ENCODE measurements at regions not wholly inside any gene's neighbourhood (a gene's known extent, or its start where the extent isn't known, plus 50 kb on each side); places are given as distances from the start of the nearest gene placed in this dataset.

DNA sequence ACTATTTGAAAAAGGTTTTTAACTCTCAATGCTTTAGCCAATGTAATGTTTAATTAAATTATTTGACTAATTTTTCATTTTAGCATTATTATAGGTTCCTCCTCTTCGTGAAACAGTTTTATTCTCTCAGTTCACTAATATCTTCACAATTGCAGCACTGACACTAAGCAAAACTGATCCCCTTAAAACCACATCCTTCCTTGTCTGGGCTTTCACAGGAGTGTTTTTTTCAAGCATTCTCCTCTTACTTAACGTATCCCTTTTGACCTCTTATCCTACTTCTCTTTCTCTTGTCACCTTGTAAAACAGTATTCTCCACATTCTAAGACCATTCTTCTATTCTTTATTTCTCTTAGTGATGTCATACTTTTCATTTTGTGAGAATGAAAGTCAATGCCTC, 112.8 kb downstream of the DSC3 start:
- no peaks in the 10 kb centered on the region for H3K36me3 ChIP-seq

DNA sequence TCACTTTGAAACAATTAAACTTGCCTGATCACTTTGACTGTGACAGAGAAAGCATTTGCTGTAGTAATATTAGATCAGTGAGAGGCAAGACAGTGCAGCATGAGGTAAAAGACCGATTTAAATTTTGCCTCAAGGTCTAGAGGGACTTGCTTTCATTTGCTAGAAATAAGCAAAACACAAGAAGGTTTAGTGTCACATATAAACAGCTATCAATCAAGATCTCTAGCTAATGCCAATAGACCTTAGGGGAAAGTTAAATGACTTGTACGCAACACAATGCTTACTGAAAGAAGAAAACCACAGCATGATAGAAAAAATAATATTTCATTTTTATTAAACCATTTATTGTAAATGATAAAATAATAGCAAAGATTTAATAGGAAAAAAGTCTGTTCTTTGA, 113.5 kb downstream of the DSC3 start:
- Histone ChIP-seq H3K27ac (no peak overlapping the region), H3K4me1 (replicated peaks) (no peaks in the 10 kb centered on the region)

More for the DNA sequence above, 112.8 kb downstream of the DSC3 start:
- H3K9me3 ChIP-seq (replicated peaks) = no peaks in the 10 kb centered on the region
- no peak for DNase-seq (ENCODE audit: low read depth in 1 of 2, low spot score in 2 of 2)
- no peak overlapping the region for H3K27ac ChIP-seq
- H3K27me3 ChIP-seq (replicated peaks) = no peaks in the 10 kb centered on the region
- H3K4me3 ChIP-seq = no peak overlapping the region
- H3K4me1 ChIP-seq (replicated peaks) = no peaks in the 10 kb centered on the region

DNA sequence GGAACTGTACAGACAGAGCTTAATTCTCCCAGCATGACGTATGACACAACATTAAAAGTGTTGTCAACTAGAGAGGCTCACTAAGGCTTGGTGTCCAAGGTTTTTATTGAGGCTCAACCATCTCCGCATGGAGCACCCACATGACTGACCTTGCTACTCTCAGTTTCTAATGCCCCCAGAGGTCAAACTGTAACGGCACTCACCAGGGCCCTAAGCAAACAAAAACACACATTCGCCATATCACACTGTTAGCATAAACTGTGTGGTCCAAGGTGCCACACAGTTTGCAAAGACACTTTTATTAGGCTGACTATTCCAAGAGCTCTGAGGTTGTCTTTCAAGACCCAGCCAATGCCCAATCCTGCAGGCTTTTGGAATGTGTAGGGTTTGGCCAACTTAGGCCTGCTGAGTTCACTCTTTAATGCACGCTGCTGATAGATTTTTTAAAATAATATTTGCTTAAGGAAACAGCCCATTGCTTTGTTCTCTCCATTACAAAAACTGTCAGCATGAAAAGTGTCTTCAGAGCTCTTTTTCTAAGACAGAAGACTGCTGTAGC, 114.9 kb downstream of the DSC3 start:
- Histone ChIP-seq H3K27me3 (replicated peaks) (no peaks in the 10 kb centered on the region), H3K9me3 (replicated peaks) (no peaks in the 10 kb centered on the region), H3K4me1 (replicated peaks) (no peaks in the 10 kb centered on the region), H3K36me3 (no peaks in the 10 kb centered on the region), H3K4me3 (no peak overlapping the region), H3K27ac (no peak overlapping the region)
- no peak for DNase-seq (ENCODE audit: low read depth in 1 of 2, low spot score in 2 of 2)

More for the DNA sequence above, 113.5 kb downstream of the DSC3 start:
- H3K9me3 ChIP-seq (replicated peaks) = no peaks in the 10 kb centered on the region
- H3K27me3 ChIP-seq (replicated peaks) = no peaks in the 10 kb centered on the region
- no peak overlapping the region for H3K4me3 ChIP-seq
- DNase-seq (ENCODE audit: low read depth in 1 of 2, low spot score in 2 of 2) = no peak
- no peaks in the 10 kb centered on the region for H3K36me3 ChIP-seq

DNA sequence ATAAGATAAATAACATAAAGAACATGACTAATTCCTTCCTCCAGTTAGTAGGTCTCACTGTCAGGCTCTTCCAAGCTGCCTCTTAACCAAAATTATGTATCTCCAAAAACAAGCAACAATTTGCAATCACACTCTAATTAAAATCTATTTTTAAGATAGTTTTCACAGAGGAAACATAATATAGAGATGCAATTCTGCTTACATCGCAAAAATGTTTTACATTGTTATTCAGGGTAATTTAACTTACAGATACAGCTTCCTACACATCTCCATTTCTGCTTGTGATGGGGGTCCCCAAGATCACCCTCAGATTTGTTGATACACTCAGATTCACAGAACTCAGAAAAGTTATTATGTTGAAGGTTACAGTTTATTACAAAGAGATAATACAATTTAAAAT, 115.5 kb downstream of the DSC3 start:
- H3K27ac ChIP-seq = no peak overlapping the region
- H3K27me3 ChIP-seq (replicated peaks) = no peaks in the 10 kb centered on the region
- no peaks in the 10 kb centered on the region for H3K4me1 ChIP-seq (replicated peaks)
- H3K36me3 ChIP-seq = no peaks in the 10 kb centered on the region
- no peaks in the 10 kb centered on the region for H3K9me3 ChIP-seq (replicated peaks)
- no peak for DNase-seq (ENCODE audit: low read depth in 1 of 2, low spot score in 2 of 2)
- H3K4me3 ChIP-seq = no peak overlapping the region

DNA sequence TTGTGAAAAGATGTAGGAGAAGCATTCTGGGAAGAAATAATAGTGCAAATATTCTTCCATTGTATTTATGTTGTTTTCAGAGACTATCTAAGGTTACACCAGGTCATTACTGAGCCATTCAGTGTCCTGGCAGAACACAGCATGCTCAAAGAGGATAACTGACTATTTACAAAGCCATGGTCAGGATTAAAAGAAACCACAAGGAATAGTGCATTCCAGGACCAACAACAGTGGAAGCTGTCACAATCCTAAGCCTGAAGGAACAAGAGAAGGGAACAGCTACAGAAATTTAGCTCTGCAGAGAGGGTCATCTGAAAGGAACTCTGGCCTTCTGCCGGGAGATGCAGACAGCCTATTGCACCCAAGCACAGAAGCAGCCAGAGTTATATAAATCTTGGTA, 116.7 kb downstream of the DSC3 start:
- no peaks in the 10 kb centered on the region for H3K4me1 ChIP-seq (replicated peaks)
- no peaks in the 10 kb centered on the region for H3K36me3 ChIP-seq
- no peak overlapping the region for H3K4me3 ChIP-seq
- DNase-seq (ENCODE audit: low read depth in 1 of 2, low spot score in 2 of 2) = no peak
- H3K27ac ChIP-seq = no peak overlapping the region
- no peaks in the 10 kb centered on the region for H3K9me3 ChIP-seq (replicated peaks)
- no peaks in the 10 kb centered on the region for H3K27me3 ChIP-seq (replicated peaks)

DNA sequence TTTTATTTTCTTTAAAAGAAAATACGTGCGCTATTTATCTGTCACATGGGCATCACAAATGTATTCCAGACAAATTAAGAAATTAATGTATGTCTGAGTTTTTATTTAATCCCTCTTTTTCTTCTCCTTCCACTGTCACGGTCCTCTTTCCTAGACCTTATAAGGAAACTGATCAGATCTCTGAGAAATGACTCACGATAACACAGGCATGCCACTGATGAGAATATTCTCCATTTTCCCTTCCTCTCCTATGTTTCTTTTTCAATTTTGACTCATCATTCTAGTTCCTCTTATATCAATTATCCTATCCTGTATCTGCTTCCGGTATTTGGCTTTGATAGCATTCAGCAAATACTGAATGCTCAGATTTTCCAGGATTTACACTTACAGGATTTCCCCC, 121.8 kb downstream of the DSC3 start:
- Histone ChIP-seq H3K9me3 (replicated peaks) (no peaks in the 10 kb centered on the region), H3K4me3 (no peak overlapping the region), H3K27me3 (replicated peaks) (0 out of 2 replicates have a peak, but pooled peaks cover 2% of the 10 kb centered on the region), H3K4me1 (replicated peaks) (no peaks in the 10 kb centered on the region), H3K36me3 (no peaks in the 10 kb centered on the region), H3K27ac (no peak overlapping the region)
- DNase-seq (ENCODE audit: low read depth in 1 of 2, low spot score in 2 of 2) = no peak

DNA sequence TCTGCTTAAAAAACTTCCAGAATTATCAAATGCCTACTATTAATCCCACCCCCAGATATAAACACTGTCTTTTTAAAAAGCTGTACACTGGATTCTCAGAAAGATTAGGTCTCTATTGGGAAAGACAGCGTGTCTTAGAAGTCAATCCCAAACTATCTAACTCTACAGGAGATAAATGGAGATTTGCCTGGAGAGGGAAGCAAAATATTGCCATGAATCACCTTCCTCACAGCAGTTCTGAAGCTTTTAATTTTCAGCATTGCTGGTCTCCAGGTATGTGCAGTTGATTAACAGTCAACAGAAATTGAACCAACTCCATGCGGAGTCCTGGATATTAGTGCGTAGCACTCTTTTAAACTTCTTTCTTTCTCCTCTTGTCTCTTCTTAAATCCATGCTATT, 122.2 kb downstream of the DSC3 start:
- Histone ChIP-seq H3K36me3 (no peaks in the 10 kb centered on the region), H3K27ac (no peak overlapping the region), H3K9me3 (replicated peaks) (no peaks in the 10 kb centered on the region), H3K27me3 (replicated peaks) (0 out of 2 replicates have a peak, but pooled peaks cover 2% of the 10 kb centered on the region), H3K4me1 (replicated peaks) (no peaks in the 10 kb centered on the region), H3K4me3 (no peak overlapping the region)
- no peak for DNase-seq (ENCODE audit: low read depth in 1 of 2, low spot score in 2 of 2)

DNA sequence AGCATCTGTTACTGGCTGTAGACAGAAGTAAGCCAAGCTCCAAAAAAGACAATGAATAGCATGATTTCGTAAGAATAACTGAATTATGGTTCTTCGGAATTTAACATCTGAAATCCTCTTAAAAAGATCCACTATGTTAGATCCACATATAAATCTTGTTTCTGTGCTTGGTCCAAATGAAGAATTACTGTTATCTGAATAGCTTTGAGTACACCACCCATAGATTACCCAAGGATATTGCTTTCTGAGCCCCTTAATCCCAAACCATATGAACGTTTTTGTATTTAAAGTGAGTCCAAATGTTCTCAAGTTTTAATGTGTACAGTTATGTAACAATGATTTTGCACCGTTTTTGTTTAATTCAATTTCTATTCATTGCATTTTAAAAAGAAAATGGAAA, 124.9 kb downstream of the DSC3 start:
- DNase-seq (ENCODE audit: low read depth in 1 of 2, low spot score in 2 of 2) = no peak
- Histone ChIP-seq H3K27ac (no peak overlapping the region), H3K27me3 (replicated peaks) (0 out of 2 replicates have a peak, but pooled peaks cover 2% of the 10 kb centered on the region), H3K4me1 (replicated peaks) (no peaks in the 10 kb centered on the region), H3K9me3 (replicated peaks) (no peaks in the 10 kb centered on the region), H3K36me3 (no peaks in the 10 kb centered on the region), H3K4me3 (no peak overlapping the region)

DNA sequence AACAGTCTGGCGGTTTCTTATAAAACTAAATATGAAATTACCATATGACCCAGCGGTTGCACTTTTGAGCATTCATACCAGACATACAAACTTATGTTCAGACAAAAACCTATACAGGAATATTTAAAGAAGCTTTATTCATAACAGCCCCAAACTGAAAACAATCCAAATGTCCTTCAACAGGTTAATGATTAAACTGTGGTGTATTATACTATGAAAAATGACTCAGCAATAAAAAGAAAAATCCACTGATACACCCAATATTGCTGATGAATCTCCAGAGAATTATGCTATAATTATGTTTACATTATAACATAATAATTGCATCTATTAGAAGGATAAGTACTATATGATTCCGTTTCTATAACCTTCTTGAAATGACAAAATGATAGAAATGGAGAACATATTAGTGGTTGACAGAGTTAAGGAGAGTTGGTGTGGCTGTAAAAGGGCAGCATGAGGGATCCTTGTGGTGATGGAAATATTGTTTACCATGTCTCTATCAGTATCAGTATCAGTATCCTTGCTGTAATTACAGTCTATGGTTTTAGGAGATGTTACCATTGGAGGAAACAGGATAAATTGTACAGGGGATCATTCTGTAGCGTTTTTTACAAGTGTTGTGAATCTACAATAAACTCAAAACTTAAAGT, 127.1 kb downstream of the DSC3 start:
- Histone ChIP-seq H3K9me3 (replicated peaks) (no peaks in the 10 kb centered on the region), H3K27me3 (replicated peaks) (0 out of 2 replicates have a peak, but pooled peaks cover 2% of the 10 kb centered on the region), H3K27ac (no peak overlapping the region), H3K36me3 (no peaks in the 10 kb centered on the region), H3K4me1 (replicated peaks) (no peaks in the 10 kb centered on the region), H3K4me3 (no peak overlapping the region)
- DNase-seq (ENCODE audit: low read depth in 1 of 2, low spot score in 2 of 2) = no peak

DNA sequence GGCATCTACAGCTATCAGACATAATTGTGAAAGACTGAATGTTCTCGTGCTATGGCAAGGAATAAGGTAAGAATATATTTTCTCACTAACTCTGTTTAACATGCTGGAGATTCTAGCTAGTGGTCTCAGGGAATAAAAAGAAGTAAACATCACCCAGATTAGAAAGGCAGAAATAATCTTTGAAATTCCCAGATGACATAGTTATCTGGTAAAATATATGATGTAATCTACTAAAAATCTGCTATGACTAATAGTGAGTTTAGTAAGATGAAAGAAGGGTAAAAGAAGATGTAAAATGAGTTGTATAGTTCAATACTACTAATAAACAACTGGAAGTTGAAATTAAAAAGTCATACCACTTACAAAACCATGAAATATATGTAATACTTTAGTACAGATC, 134.2 kb downstream of the DSC3 start:
- no peak for DNase-seq (ENCODE audit: low read depth in 1 of 2, low spot score in 2 of 2)
- Histone ChIP-seq H3K9me3 (replicated peaks) (no peaks in the 10 kb centered on the region), H3K36me3 (no peaks in the 10 kb centered on the region), H3K27ac (no peak overlapping the region), H3K4me1 (replicated peaks) (no peaks in the 10 kb centered on the region), H3K4me3 (no peak overlapping the region), H3K27me3 (replicated peaks) (no peaks in the 10 kb centered on the region; the same call in 1 of the 2 replicates)

DNA sequence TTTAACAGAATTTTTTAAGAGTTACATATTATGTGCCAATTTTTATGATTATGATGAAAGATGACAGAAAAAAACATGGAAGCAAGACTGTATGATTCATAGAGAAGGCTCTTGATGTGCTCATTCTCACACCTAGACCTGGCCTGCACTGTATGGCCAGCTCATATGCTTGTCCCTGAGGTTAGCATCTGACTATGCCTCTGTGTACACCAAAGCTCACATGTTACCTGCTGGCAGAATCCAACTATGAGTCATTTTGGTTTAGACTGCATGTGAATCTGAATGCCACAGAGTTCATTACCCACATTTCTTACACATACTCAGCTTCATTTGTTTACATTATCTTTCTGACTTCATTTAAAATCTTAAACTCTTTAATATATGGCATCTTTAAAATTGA, 139.0 kb downstream of the DSC3 start:
- DNase-seq (ENCODE audit: low read depth in 1 of 2, low spot score in 2 of 2) = no peak
- H3K27ac ChIP-seq = no peak overlapping the region
- H3K27me3 ChIP-seq (replicated peaks) = no peaks in the 10 kb centered on the region; the same call in 1 of the 2 replicates
- no peaks in the 10 kb centered on the region for H3K4me1 ChIP-seq (replicated peaks)
- H3K9me3 ChIP-seq (replicated peaks) = no peaks in the 10 kb centered on the region
- no peak overlapping the region for H3K4me3 ChIP-seq
- no peaks in the 10 kb centered on the region for H3K36me3 ChIP-seq

DNA sequence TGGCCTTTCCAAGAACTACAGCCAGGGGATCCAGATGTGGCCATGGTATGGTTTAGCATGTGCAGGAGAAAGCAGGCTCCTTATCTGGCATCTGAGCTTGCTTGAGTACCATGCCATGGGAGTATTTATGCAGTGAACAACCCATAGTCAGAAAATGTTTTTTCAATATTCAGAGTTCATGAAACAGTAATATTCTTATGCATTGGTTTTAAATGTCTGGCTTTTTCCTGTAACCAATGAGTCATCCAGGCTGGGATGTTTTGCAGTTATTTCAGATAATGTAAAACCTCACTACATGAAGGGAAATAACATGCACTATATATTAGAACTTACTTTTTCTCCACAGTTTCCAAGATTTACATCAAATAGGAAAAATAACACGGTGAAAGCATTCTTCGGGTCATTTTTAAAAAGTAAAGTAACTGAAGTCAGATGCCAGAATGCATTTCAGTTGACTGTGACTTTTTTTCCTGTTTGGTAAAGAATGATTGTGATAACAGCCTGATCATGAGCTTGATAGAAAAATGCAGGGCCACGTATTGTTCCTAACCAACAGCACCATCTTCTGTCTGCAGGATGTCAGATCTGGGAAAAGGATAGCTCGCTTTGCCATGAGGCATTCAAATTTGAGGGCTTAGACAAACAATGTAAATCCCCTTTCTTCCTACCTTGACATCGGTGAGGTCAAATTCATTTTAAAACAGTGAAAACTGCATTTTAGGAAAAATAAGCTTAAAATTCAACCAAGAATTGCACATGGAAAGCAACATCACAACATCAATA, 152.8 kb downstream of the DSC3 start:
- Histone ChIP-seq H3K4me1 (replicated peaks) (no peaks in the 10 kb centered on the region), H3K36me3 (no peaks in the 10 kb centered on the region), H3K27ac (no peak overlapping the region), H3K27me3 (replicated peaks) (no peaks in the 10 kb centered on the region; the same call in 1 of the 2 replicates), H3K9me3 (replicated peaks) (no peaks in the 10 kb centered on the region), H3K4me3 (no peak overlapping the region)
- no peak for DNase-seq (ENCODE audit: low read depth in 1 of 2, low spot score in 2 of 2)

DNA sequence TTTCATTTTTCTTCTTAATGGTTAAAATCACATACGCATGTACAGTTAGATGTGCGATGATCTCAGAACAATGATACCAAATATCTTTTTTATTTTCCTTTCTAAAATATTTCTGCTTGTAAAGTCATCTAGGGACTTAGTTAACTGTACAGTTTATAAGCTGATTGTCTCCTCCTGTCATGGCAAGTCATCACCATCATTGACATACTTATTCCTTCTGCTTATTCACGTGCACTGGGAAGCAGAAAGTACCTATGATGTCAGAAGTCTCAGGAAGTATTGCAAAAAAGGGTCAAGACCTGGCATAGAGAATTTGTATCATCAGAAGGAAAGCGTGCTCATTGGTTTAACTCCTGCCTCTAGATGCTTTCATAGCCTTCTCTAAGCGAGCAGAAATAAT, 154.2 kb downstream of the DSC3 start:
- Histone ChIP-seq H3K36me3 (no peaks in the 10 kb centered on the region), H3K4me3 (no peak overlapping the region), H3K27me3 (replicated peaks) (peaks cover 7% of the 10 kb centered on the region; the same call in 1 of the 2 replicates), H3K27ac (no peak overlapping the region), H3K9me3 (replicated peaks) (no peaks in the 10 kb centered on the region), H3K4me1 (replicated peaks) (no peaks in the 10 kb centered on the region)
- DNase-seq (ENCODE audit: low read depth in 1 of 2, low spot score in 2 of 2) = no peak

DNA sequence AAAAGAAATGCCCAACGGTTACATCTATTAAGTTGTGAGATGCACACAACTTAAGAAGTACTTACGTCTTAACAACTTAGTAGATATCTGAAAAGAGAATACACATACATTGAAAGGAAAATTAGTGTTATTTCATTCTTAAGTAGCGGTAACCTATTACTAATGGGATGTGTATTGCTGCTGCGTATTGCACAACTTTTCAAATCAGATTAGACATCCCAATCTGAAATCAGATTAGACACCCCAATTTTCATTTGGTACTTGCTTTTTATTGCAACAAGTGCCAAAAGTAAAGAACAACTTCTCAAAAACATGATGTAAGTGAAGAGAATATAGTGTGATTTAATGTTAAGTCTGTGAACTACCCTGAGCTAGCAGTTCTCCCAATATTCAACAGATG, 155.5 kb downstream of the DSC3 start:
- no peak overlapping the region for H3K4me3 ChIP-seq
- no peaks in the 10 kb centered on the region for H3K4me1 ChIP-seq (replicated peaks)
- H3K36me3 ChIP-seq = no peaks in the 10 kb centered on the region
- no peaks in the 10 kb centered on the region for H3K9me3 ChIP-seq (replicated peaks)
- peaks cover 7% of the 10 kb centered on the region; the same call in 1 of the 2 replicates for H3K27me3 ChIP-seq (replicated peaks)
- no peak overlapping the region for H3K27ac ChIP-seq
- no peak for DNase-seq (ENCODE audit: low read depth in 1 of 2, low spot score in 2 of 2)

Measured in SJSA1 (cell line).